H1 (cell line): ENCODE measurements at regions not wholly inside any gene's neighbourhood (a gene's known extent, or its start where the extent isn't known, plus 50 kb on each side); places are given as distances from the start of the nearest gene placed in this dataset.

Source experiments
- CTCF ChIP-seq, 3 experiments: IDR thresholded peaks; 1 replicate in 2 of 3; 2 replicates in 1 of 3; pipeline versions ENCODE4 v1.5.1 to v1.6.1; 2011; ENCODE audit warnings: low read length in 3 of 3, mild to moderate bottlenecking in 3 of 3, inconsistent platforms in 2 of 3, low read depth in 1 of 3, moderate library complexity in 1 of 3; ENCODE audit not compliant: insufficient read depth in 1 of 3; ENCODE audit errors: control extremely low read depth in 1 of 3
- E2F6 ChIP-seq: IDR thresholded peaks from 2 replicates; pipeline ENCODE4 v1.6.1; 2012; ENCODE audit warnings: inconsistent platforms
- EZH2 ChIP-seq: fragments of 200-600 bp; sonication (generic); IDR thresholded peaks from 2 replicates; pipeline ENCODE4 v1.7.1; 2012; ENCODE audit warnings: low read depth, mild to moderate bottlenecking, moderate library complexity, low read length, inconsistent platforms; ENCODE audit not compliant: severe bottlenecking
- GABPA ChIP-seq: IDR thresholded peaks from 2 replicates; pipeline ENCODE4 v1.6.1; 2011; ENCODE audit warnings: mild to moderate bottlenecking, low read length, moderate library complexity, borderline replicate concordance; ENCODE audit not compliant: insufficient read depth
- POLR2AphosphoS5 ChIP-seq: IDR thresholded peaks from 2 replicates; pipeline ENCODE4 v1.6.1; 2011; ENCODE audit warnings: low read depth, low read length
- RBBP5 ChIP-seq: IDR thresholded peaks from 2 replicates; pipeline ENCODE4 v1.7.1; 2012; ENCODE audit warnings: low read depth, mild to moderate bottlenecking, inconsistent platforms, low read length, moderate library complexity, borderline replicate concordance
- SP4 ChIP-seq: IDR thresholded peaks from 2 replicates; pipeline ENCODE4 v1.6.1; 2012; ENCODE audit warnings: low read length, inconsistent platforms
- SUZ12 ChIP-seq: fragments of 200-600 bp; sonication (generic); IDR thresholded peaks from 2 replicates; pipeline ENCODE4 v1.6.1; 2012; ENCODE audit warnings: mild to moderate bottlenecking, inconsistent platforms, low read length, moderate library complexity, mixed read lengths
- TCF12 ChIP-seq: IDR thresholded peaks from 2 replicates; pipeline ENCODE4 v1.6.1; 2011; ENCODE audit warnings: low read depth, mild to moderate bottlenecking, low read length
- TEAD4 ChIP-seq: IDR thresholded peaks from 2 replicates; pipeline ENCODE4 v1.6.1; 2012; ENCODE audit warnings: low read depth, low read length, inconsistent platforms, mixed read lengths
- YY1 ChIP-seq: IDR thresholded peaks from 2 replicates; pipeline ENCODE4 v1.6.1; 2011; ENCODE audit warnings: low read depth, mild to moderate bottlenecking, low read length
- ZNF274 ChIP-seq: IDR thresholded peaks from 2 replicates; pipeline ENCODE4 v1.7.0; 2012; ENCODE audit warnings: low read length, borderline replicate concordance; ENCODE audit errors: extremely low read depth

- TF ChIP-seq YY1 = no peak
- no peak for TF ChIP-seq CTCF (IDR thresholded peaks at IDR 0.05; ENCODE audit: control extremely low read depth in 1 of 3, insufficient read depth in 1 of 3, low read depth in 1 of 3, low read length in 3 of 3)
- no peak for TF ChIP-seq SUZ12
- no peak for TF ChIP-seq TCF12
- TF ChIP-seq GABPA = no peak
- TF ChIP-seq ZNF274 = no peak
- TF ChIP-seq EZH2 = no peak
- no peak for TF ChIP-seq RBBP5
- TF ChIP-seq POLR2AphosphoS5 = no peak
- TF ChIP-seq TEAD4 = no peak
- TF ChIP-seq E2F6 = no peak
- no peak for TF ChIP-seq SP4
Observed at GRCh38 chr14:56862836-56863235, 52.6 kb upstream of the OTX2 start.
